ENCODE measurements at regions not wholly inside any gene's neighbourhood (a gene's known extent, or its start where the extent isn't known, plus 50 kb on each side); places are given as distances from the start of the nearest gene placed in this dataset.
"Not testable (repeated sequence)": the region's sequence is repeated elsewhere in the genome, so short reads cannot be mapped to it uniquely, and the experiment has no call there.

GRCh38 chr16:86946981-86947380 is 368.6 kb downstream of the FOXL1 start:
- DNase-seq: no peak

DNA sequence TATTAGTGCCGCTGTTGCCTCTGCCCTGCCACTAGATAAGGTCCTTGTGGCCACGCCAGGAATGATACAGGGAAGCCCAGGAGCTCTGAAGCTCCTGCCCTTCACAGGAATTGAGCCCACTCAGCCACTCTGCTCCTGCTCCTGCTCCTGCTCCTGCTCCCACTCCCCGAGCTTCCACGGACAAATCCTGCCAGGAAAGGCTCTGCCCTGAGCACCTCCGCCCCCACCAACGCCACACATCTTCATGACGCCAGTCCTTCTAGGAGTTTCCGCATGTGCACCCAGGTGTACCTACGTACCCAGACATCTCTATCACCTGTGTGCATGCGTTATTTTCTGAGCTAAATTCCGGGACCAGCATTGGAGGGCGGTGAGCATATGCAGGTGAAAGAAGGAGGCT is 369.1 kb downstream of the C16orf95 start:
- DNase-seq: no peak

- DNase-seq: no peak
These were observed 368.1 kb downstream of the C16orf95 start for GRCh38 chr16:86949116-86949515.

DNA sequence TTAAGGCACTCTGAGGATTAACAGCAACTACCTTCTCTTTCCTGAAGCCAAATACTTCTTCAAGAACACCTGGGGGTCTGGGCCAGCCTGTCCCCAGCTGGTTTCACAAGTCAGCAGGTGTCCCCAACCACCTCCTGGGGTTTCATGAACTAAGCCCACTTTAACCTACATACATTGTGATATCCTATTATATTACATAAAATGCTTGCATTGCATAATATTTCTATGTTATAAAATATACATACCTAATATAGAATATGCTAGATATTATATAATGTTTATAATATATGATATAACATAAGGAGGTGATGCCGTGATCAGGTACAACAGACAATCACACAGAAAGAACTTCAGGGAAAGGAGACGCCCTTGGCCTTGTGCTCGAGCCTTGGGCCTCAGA is 367.6 kb downstream of the C16orf95 start:
- no peak for DNase-seq

DNA sequence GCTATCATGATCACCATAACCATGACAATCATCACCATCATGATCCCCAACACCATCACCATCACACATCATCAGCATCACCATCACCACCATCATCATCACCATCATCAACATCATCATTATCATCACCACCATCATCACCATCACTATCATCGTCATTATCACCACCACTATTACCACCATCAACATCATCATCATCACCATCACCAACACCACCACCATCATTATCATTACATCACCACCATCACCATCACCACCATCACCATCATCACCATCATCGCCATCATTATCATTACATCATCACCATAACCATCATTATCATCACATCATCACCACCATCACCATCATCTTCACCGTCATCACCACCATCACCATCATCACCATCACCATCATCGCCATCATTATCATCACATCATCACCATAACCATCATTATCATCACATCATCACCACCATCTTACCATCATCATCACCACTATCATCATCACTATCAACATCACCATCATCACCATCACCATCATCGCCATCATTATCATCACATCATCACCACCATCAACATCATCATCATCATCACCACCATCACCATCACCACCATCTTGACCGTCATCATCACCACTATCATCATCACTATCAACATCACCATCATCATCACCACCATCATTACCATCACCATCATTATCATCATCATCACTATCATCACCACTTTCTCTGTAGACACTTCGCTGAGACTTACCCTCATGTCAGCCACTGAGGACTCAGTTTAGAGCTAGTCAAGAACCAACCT is 366.0 kb downstream of the C16orf95 start:
- no peak for DNase-seq

DNA sequence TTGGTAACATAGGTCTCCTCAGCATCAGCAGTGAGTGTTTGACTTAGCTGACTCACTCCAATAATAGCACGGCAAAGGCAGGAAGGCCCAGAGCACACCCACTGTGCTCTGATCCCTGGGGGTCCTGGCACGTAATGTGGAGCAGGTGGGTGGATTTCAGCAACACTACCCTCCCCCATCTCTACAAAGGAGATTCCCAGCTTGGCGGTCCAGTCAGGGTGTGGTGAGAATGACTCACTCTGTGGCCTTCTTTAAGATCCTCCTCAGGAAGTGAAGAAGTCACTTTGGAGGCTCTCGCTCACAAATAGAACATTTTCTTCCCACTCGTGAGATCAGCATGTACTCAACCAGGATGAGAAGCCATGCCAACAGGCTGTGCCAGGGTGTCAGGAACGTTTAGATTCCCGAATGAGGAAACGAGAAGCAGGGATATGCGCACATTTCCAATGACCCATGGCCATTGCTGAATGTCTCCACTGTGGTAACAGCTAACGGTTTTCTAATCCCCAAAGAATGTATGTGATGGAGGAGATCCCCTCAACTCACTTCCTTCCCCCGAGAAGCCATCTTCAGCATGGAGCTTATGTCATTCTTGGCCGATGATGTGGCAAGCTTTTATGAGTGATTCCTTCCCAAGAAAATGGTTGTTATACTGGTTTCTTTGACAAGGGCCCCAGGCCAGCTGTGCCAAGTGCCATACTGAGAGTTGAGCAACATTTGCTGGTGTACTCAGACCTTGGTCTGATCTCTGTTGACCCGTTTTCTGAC is 365.2 kb downstream of the C16orf95 start:
- no peak for DNase-seq

- no peak for DNase-seq
These were observed 364.4 kb downstream of the C16orf95 start for GRCh38 chr16:86952769-86953168.

- no peak for DNase-seq
These were observed 363.4 kb downstream of the C16orf95 start for GRCh38 chr16:86953631-86954391.

DNA sequence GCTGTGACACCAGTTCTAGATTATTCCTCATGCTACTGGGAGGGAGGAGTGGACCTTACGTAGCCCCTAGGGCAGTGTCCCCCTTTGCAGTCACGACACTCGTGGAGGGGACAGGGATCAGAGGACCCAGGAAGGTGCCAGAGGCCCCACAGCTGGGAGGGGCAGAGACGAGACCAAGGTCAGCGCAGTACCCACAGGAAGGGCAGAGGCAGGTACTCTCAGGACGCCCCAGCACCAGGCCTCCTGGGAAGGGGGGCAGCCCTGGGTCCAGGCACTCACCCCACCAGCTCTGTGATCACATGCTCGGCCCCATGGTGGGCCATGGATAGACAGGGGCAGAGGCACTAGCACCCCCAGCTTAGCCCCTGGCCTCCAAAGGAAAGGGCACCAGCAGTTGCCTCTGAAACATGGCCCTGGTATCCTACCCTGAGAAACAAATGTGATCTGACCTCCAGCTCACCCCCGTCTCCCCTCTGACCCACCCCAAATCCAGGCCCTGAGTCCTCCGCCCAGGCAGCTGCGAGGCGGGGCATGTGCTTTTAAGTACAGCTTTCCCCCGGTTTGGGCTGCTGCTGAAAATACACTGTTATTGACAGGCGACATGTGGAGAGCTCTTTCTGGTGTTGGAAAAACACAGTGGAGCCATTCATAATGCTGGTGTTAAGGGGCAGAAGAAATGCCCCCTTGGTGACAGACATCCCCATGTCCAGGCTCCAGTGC is 361.9 kb downstream of the C16orf95 start:
- DNase-seq: no peak

GRCh38 chr16:86956437-86956836 is 360.8 kb downstream of the C16orf95 start:
- DNase-seq: no peak

DNA sequence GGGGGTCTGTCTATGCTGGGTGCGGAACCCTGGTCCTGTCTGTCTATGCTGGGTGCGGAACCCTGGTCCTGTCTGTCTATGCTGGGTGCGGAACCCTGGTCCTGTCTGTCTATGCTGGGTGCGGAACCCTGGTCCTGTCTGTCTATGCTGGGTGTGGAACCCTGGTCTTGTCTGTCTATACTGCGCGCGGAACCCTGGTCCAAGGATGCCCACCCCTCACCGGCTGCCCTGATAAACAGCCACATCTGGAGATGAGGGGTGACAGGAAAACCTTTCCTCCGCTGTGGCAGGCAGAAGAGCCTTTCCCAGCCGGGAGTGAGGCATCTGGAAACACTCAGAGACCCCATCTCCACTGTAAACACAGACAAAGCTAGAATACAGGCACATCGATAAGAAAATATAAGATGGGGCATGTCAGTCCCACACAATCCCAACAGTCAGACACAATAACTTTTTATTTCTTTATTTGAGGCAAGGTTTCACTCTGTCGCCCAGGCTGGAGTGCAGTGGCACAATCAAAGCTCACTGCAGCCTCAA is 359.5 kb downstream of the C16orf95 start:
- not testable (repeated sequence) for DNase-seq

DNA sequence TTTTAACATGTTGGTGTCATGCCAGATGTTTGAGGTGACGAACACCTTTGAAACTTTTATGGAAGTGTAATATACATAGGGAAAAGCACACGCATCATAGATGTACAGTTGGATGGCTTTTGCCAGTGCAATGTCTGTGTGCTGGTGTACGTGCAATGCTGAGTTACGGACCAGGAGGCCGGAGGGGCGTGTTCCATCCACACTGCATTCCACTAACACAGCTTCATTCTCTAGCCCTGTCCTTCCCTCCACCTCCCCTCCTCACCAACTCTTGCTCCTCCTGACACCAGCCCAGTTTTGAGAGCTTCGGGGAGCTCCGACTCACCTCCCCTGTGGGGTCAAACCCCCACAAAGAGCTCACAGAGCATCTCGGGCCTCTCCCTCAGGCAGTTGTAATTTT is 358.8 kb downstream of the C16orf95 start:
- DNase-seq: no peak

DNA sequence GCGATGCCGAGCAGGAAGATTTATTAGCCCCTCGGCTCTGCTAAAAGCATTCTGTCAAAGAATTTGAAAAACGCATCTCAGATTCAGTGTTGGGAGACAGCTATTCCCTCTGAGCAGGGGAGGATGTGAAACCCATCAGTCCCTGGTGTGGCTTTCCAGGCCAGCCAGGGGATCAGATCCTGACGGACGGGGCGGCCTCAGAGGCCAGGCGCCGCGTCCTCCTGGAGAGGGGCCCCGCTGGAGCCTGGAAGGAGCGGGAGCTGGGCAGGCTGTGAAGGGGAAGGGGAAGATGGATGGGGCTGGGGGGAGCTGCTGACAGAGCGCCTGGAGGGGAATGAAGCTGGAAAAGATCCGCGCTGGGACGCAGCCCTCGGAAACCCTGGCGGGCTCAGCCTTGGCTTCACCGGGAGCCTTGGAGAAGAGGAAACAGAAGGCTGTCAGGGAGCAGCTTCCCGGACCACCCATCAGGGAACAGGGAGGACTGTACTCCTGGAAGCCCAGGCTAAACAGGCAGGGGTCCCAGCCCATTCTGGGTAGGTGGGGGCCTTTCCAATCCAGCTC is 358.0 kb downstream of the C16orf95 start:
- no peak for DNase-seq

DNA sequence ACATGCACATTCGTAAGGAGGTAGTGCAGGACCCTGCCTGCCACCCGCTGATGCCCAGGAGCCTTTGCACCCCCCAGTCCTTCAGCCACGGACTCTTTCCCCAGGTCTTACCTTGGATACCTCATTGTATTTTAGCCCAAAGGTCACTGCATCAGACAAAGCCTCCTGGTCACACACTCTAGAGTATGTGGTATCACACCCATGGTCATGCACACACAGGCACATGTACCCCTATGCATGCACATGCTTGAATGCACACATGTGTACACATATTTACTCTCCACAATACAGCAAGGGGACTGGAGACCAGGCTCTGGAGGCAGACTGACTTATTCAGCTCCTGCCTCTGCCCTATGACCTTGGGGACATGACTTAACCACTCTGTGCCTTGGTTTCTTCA is 357.5 kb downstream of the C16orf95 start:
- no peak for DNase-seq

- DNase-seq: no peak
These were observed 356.9 kb downstream of the C16orf95 start for GRCh38 chr16:86960266-86960665.

GRCh38 chr16:86961171-86961601 is 356.0 kb downstream of the C16orf95 start:
- DNase-seq: no peak

- DNase-seq: no peak
These were observed 354.9 kb downstream of the C16orf95 start for GRCh38 chr16:86962259-86962658.

DNA sequence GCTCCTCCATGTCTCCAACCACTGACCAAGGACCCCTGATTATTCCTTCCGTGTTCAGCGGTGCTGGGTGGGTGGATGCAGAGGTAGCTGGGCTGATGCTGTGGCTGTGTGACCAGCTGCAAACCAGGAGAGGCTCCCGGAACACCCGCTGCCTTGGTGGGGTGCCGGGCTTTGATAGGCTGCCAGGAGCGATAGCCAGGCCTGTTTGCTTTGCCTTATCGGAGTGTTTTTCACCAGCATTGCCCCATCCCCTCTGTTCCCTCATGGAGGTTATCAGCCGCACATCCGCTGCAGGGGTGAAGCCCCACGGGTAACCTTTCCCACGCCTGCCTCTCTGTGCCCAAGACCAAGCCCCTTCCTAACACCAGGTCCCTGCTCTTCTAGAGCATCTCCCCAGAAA is 354.3 kb downstream of the C16orf95 start:
- DNase-seq: no peak

- no peak for DNase-seq
These were observed 353.3 kb downstream of the C16orf95 start for GRCh38 chr16:86963600-86964575.

- no peak for DNase-seq
These were observed 352.4 kb downstream of the C16orf95 start for GRCh38 chr16:86964796-86965241.

- no peak for DNase-seq
These were observed 351.9 kb downstream of the C16orf95 start for GRCh38 chr16:86965331-86965730.

All from hematopoietic multipotent progenitor cell treated with erythropoietin and hydrocortisone succinate and interleukin-3 and kit ligand, for 8 days (in vitro differentiated cells).